ENCODE measurements at regions not wholly inside any gene's neighbourhood (a gene's known extent, or its start where the extent isn't known, plus 50 kb on each side); places are given as distances from the start of the nearest gene placed in this dataset.

DNA sequence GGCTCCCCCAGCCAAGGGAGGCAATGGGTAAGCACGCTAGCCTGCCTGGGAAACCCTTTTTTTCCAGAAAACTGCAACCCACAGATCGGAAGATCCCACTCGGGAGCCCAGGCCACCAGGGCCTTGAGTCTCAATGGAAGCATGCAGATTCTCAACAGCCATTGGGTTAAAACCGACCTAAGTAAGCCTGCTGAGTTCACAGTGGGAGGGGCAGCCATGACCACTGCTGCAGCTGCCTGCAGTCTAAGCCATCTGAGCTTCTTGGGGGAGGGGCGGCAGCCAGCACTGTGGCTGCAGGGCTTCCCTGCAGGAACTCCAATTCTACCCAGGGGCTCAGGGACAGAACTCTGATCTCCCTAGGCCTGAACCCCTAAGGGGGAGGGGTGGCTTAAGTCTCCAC, 82.0 kb downstream of the DPPA2 start:
- POLR2A ChIA-PET, result no interaction called here
- H3K27me3 ChIP-seq (replicated peaks in 2 of 5; ENCODE audit: control insufficient read depth in 4 of 5, insufficient read depth in 5 of 5, low read length in 4 of 5), result no peaks in the 10 kb centered on the region
- no peaks in the 10 kb centered on the region for H3K36me3 ChIP-seq (ENCODE audit: control insufficient read depth in 4 of 4, insufficient read depth in 4 of 4, low read length in 3 of 4)
- no peaks in the 10 kb centered on the region for H3K4me1 ChIP-seq (ENCODE audit: control extremely low read depth in 1 of 4, control insufficient read depth in 4 of 4, insufficient read depth in 4 of 4, low read length in 3 of 4)
- no peak for DNase-seq
- CTCF ChIA-PET, result no interaction called here
- H3K9me3 ChIP-seq (ENCODE audit: control extremely low read depth in 1 of 5, control insufficient read depth in 4 of 5, insufficient read depth in 2 of 5, low read depth in 1 of 5, low read length in 4 of 5), result peaks cover 0 to 7% (median 0%) of the 10 kb centered on the region in 5 experiments
- 96% methylated on average over 4 of the region's 5 CpGs for WGBS (ENCODE audit: insufficient coverage)
- no peak overlapping the region for H3K27ac ChIP-seq (ENCODE audit: insufficient read depth in 1 of 2, low read depth in 1 of 2, low read length in 2 of 2, poor library complexity in 1 of 2, severe bottlenecking in 2 of 2)
- no peak overlapping the region for H3K4me3 ChIP-seq (ENCODE audit: control insufficient read depth in 1 of 7, extremely low read depth in 1 of 7, insufficient read depth in 4 of 7, low read depth in 2 of 7, low read length in 6 of 7)

DNA sequence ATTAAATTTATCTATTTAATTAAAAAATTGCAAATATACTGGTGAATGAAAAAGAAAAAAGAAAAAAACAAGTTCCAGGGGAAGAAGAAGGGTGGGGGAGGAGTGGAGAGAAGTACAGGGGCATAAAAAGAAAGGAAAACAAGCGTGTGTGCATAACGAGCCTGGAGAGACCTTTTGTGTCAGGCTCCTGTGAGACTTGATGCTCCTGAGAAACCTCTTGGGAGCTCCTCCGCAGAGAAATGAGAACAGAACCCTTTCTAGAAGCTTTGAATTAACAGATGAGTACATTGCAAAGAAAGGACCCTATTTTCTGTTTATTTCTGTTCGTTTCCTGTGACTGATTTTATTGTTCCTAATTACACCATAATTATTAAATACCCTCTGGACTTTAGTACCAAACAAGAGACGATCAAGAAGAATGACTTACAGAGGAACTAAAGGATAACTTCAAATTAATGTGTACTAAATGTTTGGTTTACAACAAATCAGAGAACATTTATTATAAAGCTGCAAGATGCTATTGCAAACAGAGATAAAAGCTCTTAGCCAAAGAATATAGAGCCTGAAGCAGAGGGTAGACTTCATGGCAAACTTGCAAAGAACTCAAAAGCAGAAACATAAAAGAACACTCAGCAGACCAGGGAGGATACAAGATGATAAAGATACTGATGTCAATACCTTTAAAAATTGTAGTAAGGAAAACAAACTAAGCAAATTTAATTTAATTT, 74.7 kb downstream of the DPPA2 start:
- no peak for DNase-seq

DNA sequence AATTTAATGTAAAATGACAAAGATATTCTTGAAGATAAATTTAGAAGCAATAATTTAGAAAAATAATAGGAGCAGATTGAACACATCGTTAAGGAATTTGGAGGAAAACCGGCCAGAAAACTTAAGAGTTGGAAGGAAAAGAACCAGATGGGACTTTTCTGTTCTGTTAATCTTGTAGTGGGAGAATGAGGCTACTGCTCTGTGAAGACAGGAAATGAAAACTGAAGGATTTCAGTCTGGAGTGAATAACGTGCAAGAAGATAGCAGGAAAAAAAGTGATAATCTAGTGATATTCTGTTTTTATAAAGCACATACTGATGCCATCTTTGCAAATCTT, 74.2 kb downstream of the DPPA2 start:
- 100% methylated on average over 2 of the region's 3 CpGs for WGBS (ENCODE audit: insufficient coverage)
- H3K36me3 ChIP-seq (ENCODE audit: control insufficient read depth in 4 of 4, insufficient read depth in 4 of 4, low read length in 3 of 4), result no peaks in the 10 kb centered on the region
- CTCF ChIA-PET, result interaction anchor here (0.7 to 1.6 kb wide), 2 partner anchors 11 to 15 kb away, joined by 3 read pairs; no protein-coding TSS in a partner anchor
- peaks cover 0 to 2% (median 0%) of the 10 kb centered on the region in 5 experiments for H3K9me3 ChIP-seq (ENCODE audit: control extremely low read depth in 1 of 5, control insufficient read depth in 4 of 5, insufficient read depth in 2 of 5, low read depth in 1 of 5, low read length in 4 of 5)
- H3K4me3 ChIP-seq (ENCODE audit: control insufficient read depth in 1 of 7, extremely low read depth in 1 of 7, insufficient read depth in 4 of 7, low read depth in 2 of 7, low read length in 6 of 7), result no peak overlapping the region
- H3K27ac ChIP-seq (ENCODE audit: insufficient read depth in 1 of 2, low read depth in 1 of 2, low read length in 2 of 2, poor library complexity in 1 of 2, severe bottlenecking in 2 of 2), result no peak overlapping the region
- H3K27me3 ChIP-seq (replicated peaks in 2 of 5; ENCODE audit: control insufficient read depth in 4 of 5, insufficient read depth in 5 of 5, low read length in 4 of 5), result no peaks in the 10 kb centered on the region
- DNase-seq, result no peak
- POLR2A ChIA-PET, result no interaction called here
- H3K4me1 ChIP-seq (ENCODE audit: control extremely low read depth in 1 of 4, control insufficient read depth in 4 of 4, insufficient read depth in 4 of 4, low read length in 3 of 4), result no peaks in the 10 kb centered on the region

More for the DNA sequence above, 74.7 kb downstream of the DPPA2 start:
- H3K4me3 ChIP-seq (ENCODE audit: control insufficient read depth in 1 of 7, extremely low read depth in 1 of 7, insufficient read depth in 4 of 7, low read depth in 2 of 7, low read length in 6 of 7), result no peak overlapping the region
- ChIA-PET POLR2A (no interaction called here), CTCF (interaction anchor here (0.7 to 1.6 kb wide), 2 partner anchors 11 to 15 kb away, joined by 3 read pairs; no protein-coding TSS in a partner anchor)
- peaks cover 0 to 2% (median 0%) of the 10 kb centered on the region in 5 experiments for H3K9me3 ChIP-seq (ENCODE audit: control extremely low read depth in 1 of 5, control insufficient read depth in 4 of 5, insufficient read depth in 2 of 5, low read depth in 1 of 5, low read length in 4 of 5)
- WGBS (ENCODE audit: insufficient coverage), result 93% methylated on average over 3 of the region's 5 CpGs
- no peak overlapping the region for H3K27ac ChIP-seq (ENCODE audit: insufficient read depth in 1 of 2, low read depth in 1 of 2, low read length in 2 of 2, poor library complexity in 1 of 2, severe bottlenecking in 2 of 2)
- no peaks in the 10 kb centered on the region for H3K4me1 ChIP-seq (ENCODE audit: control extremely low read depth in 1 of 4, control insufficient read depth in 4 of 4, insufficient read depth in 4 of 4, low read length in 3 of 4)
- no peaks in the 10 kb centered on the region for H3K36me3 ChIP-seq (ENCODE audit: control insufficient read depth in 4 of 4, insufficient read depth in 4 of 4, low read length in 3 of 4)
- no peaks in the 10 kb centered on the region for H3K27me3 ChIP-seq (replicated peaks in 2 of 5; ENCODE audit: control insufficient read depth in 4 of 5, insufficient read depth in 5 of 5, low read length in 4 of 5)

All from common myeloid progenitor, CD34-positive (primary cell).